ENCODE measurements at regions not wholly inside any gene's neighbourhood (a gene's known extent, or its start where the extent isn't known, plus 50 kb on each side); places are given as distances from the start of the nearest gene placed in this dataset.

- no peak for TF ChIP-seq CTCF (conservative IDR thresholded peaks at IDR 0.05; ENCODE audit: low read length)
- no peak for TF ChIP-seq EZH2phosphoT487 (IDR thresholded peaks at IDR 0.05; ENCODE audit: borderline replicate concordance, low read depth, low read length)
Measured at GRCh38 chr16:10232757-10233156, 50.5 kb upstream of the GRIN2A start.

Data from OCI-LY7 (cell line).